Mesendoderm (in vitro differentiated cells): ENCODE measurements at regions not wholly inside any gene's neighbourhood (a gene's known extent, or its start where the extent isn't known, plus 50 kb on each side); places are given as distances from the start of the nearest gene placed in this dataset.
A peak's percentile ranks its signal among the peaks of the same experiment; 100 is the strongest.

Experiments
- DNase-seq: peaks from one replicate; pipeline ENCODE4 v3.0.0; 2013
- H2AK5ac ChIP-seq: 2 replicates; pipeline ENCODE4 v1.6.1; 2013; ENCODE audit warnings: low read length, inconsistent platforms
- H2BK120ac ChIP-seq: 2 replicates; pipeline ENCODE4 v1.6.1; 2013; ENCODE audit warnings: low read depth, mild to moderate bottlenecking, low read length, moderate library complexity, mixed read lengths
- H2BK15ac ChIP-seq: replicated peaks from 2 replicates; pipeline ENCODE4 v1.6.1; 2013; ENCODE audit warnings: low read depth, mild to moderate bottlenecking, moderate library complexity
- H2BK5ac ChIP-seq: 2 replicates; pipeline ENCODE4 v1.6.1; 2013; ENCODE audit warnings: low read length, inconsistent platforms
- H3K18ac ChIP-seq: 2 replicates; pipeline ENCODE4 v1.6.1; 2013; ENCODE audit warnings: mild to moderate bottlenecking, low read length, mixed read lengths
- H3K23ac ChIP-seq: one replicate; pipeline ENCODE4 v1.6.1; 2013; ENCODE audit warnings: low read length
- H3K27ac ChIP-seq: 2 replicates; pipeline ENCODE4 v1.5.1; 2013; ENCODE audit warnings: low read depth, mild to moderate bottlenecking, inconsistent platforms, low read length, moderate library complexity
- H3K27me3 ChIP-seq: 2 replicates; pipeline ENCODE4 v1.6.1; 2013; ENCODE audit warnings: low read length, control low read depth, mild to moderate bottlenecking, inconsistent platforms; ENCODE audit not compliant: insufficient read depth, poor library complexity
- H3K36me3 ChIP-seq: 2 replicates; pipeline ENCODE4 v1.6.1; 2013; ENCODE audit warnings: low read length, inconsistent platforms; ENCODE audit not compliant: control insufficient read depth, insufficient read depth
- H3K4ac ChIP-seq: one replicate; pipeline ENCODE4 v1.6.1; 2013; ENCODE audit warnings: low read depth, mild to moderate bottlenecking, low read length, moderate library complexity
- H3K4me1 ChIP-seq: 2 replicates; pipeline ENCODE4 v1.6.1; 2013; ENCODE audit warnings: low read depth, low read length, inconsistent platforms; ENCODE audit not compliant: control insufficient read depth
- H3K4me2 ChIP-seq: 2 replicates; pipeline ENCODE4 v1.6.1; 2013; ENCODE audit warnings: low read length
- H3K4me3 ChIP-seq: 2 replicates; pipeline ENCODE4 v1.5.1; 2013; ENCODE audit warnings: mild to moderate bottlenecking, low read length
- H3K56ac ChIP-seq: one replicate; pipeline ENCODE4 v1.6.1; 2013; ENCODE audit warnings: low read length
- H3K79me1 ChIP-seq: 2 replicates; pipeline ENCODE4 v1.6.1; 2013; ENCODE audit warnings: low read length, inconsistent platforms
- H3K79me2 ChIP-seq: 2 replicates; pipeline ENCODE4 v1.6.1; 2013; ENCODE audit warnings: mild to moderate bottlenecking, low read length; ENCODE audit not compliant: control insufficient read depth, insufficient read depth
- H3K9ac ChIP-seq: 2 replicates; pipeline ENCODE4 v1.6.1; 2013; ENCODE audit warnings: low read length, inconsistent platforms
- H4K5ac ChIP-seq: one replicate; pipeline ENCODE4 v1.6.1; 2013; ENCODE audit warnings: low read length
- H4K8ac ChIP-seq: one replicate; pipeline ENCODE4 v1.6.1; 2013; ENCODE audit warnings: low read depth, mild to moderate bottlenecking, control low read depth, low read length, moderate library complexity
- WGBS: extraction: QIAGEN DNeasy Blood & Tissue Kit; methylation state at CpG from one replicate; pipeline ENCODE4 v1.1.7; 2013; ENCODE audit warnings: low lambda C conversion rate, missing lambda C conversion rate; ENCODE audit not compliant: insufficient coverage; ENCODE audit errors: extremely low coverage; 5-methylcytosine and 5-hydroxymethylcytosine counted together

DNA sequence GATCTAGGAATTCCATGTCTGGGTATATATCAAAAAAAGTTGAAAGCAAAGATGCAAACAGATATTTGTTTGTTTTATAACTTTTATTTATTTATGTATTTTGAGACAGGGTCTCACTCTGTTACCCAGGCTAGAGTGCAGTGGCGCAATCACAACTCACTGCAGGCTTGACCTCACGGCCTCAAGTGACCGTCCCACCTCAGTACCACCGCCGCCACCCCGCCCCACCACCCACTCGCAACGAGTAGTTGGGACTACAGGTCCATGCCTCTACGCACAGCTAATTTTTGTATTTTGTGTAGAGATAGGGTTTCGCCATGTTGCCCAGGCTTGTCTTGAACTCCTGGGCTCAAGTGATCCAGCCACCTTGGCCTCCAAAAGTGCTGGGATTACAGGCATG is 66.5 kb upstream of the KTN1 start:
- H4K5ac ChIP-seq: no peak overlapping the region
- H3K36me3 ChIP-seq: no peaks in the 10 kb centered on the region
- H3K27ac ChIP-seq: no peak overlapping the region
- no peak overlapping the region for H3K9ac ChIP-seq
- H3K56ac ChIP-seq: no peak overlapping the region
- H3K23ac ChIP-seq: no peak overlapping the region
- no CpG with 5 or more reads among the region's 10 CpGs for WGBS
- no peaks in the 10 kb centered on the region for H3K79me1 ChIP-seq
- H3K18ac ChIP-seq: no peak overlapping the region
- H3K79me2 ChIP-seq: no peaks in the 10 kb centered on the region
- no peak overlapping the region for H3K4me2 ChIP-seq
- H3K4me3 ChIP-seq: no peak overlapping the region
- no peak overlapping the region for H2BK120ac ChIP-seq
- H2AK5ac ChIP-seq: no peak overlapping the region
- no peak overlapping the region for H2BK5ac ChIP-seq
- no peaks in the 10 kb centered on the region for H3K4me1 ChIP-seq
- no peaks in the 10 kb centered on the region for H3K27me3 ChIP-seq
- H2BK15ac ChIP-seq: no peak overlapping the region
- DNase-seq: no peak
- no peak overlapping the region for H4K8ac ChIP-seq
- H3K4ac ChIP-seq: no peak overlapping the region

DNA sequence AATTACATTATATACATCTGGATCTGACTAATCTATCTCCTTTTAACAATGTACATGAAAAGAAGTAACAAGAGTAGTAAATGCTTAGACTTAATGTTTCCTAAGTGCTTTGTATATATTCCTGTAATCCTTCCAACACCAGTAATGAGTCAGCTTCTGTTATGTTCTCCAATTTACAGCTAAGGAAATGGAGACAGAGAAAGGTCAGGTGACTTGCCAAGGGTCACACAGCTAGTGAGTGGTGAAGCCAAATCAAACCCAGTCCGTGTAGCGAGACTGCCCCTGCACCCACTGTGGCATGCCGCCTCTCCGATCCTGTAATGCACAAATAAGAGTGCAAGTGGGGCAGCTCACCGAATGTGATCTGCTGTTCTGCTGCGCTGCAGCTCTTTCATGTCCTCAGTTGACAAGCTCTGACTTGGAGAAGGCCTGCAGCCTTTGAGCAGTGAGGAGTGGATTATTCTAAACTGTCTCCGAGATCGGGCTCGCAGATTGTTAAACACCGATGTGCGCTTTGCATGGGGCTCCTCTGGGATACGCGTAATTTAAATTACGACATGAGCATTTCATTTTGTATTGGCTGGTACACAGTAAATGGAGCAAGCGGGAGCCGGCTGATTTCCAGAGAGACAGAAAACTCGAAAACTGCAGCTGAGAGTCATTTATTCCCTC is 65.1 kb upstream of the KTN1 start:
- H3K4me3 ChIP-seq: no peak overlapping the region
- no peak overlapping the region for H4K8ac ChIP-seq
- no peaks in the 10 kb centered on the region for H3K36me3 ChIP-seq
- H3K23ac ChIP-seq: no peak overlapping the region
- H2BK5ac ChIP-seq: no peak overlapping the region
- H3K27ac ChIP-seq: no peak overlapping the region
- H3K4me2 ChIP-seq: no peak overlapping the region
- no peaks in the 10 kb centered on the region for H3K79me2 ChIP-seq
- H3K4me1 ChIP-seq: no peaks in the 10 kb centered on the region
- no peak overlapping the region for H3K9ac ChIP-seq
- no peak overlapping the region for H4K5ac ChIP-seq
- H3K56ac ChIP-seq: no peak overlapping the region
- H2BK15ac ChIP-seq: no peak overlapping the region
- no peaks in the 10 kb centered on the region for H3K79me1 ChIP-seq
- WGBS: no CpG with 5 or more reads among the region's 17 CpGs
- H2BK120ac ChIP-seq: no peak overlapping the region
- DNase-seq: no peak
- no peak overlapping the region for H3K18ac ChIP-seq
- no peaks in the 10 kb centered on the region for H3K27me3 ChIP-seq
- no peak overlapping the region for H2AK5ac ChIP-seq
- H3K4ac ChIP-seq: no peak overlapping the region

DNA sequence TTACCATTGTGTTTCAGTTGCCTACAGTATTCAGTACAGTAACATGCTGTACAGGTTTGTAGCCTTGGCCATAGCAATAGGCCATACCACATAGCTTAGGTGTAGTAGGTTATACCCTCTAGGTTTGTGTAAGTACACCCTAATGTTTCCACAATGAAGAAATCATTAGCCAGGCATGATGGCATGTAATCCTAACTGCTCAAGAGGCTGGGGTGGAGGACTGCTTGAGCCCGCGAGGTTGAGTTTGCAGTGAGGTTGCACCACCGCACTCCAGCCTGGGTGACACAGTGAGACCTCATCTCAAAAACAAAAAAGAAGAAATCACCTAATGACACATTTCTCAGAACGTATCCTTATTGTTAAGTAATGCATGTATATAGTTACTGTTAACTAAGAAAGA is 63.2 kb upstream of the KTN1 start:
- DNase-seq: no peak
- H4K8ac ChIP-seq: no peak overlapping the region
- H3K4ac ChIP-seq: no peak overlapping the region
- no peak overlapping the region for H3K9ac ChIP-seq
- H3K27me3 ChIP-seq: no peaks in the 10 kb centered on the region
- H3K4me1 ChIP-seq: no peaks in the 10 kb centered on the region
- H2BK120ac ChIP-seq: no peak overlapping the region
- no peak overlapping the region for H3K56ac ChIP-seq
- H2BK15ac ChIP-seq: no peak overlapping the region
- WGBS: no CpG with 5 or more reads among the region's 4 CpGs
- no peaks in the 10 kb centered on the region for H3K36me3 ChIP-seq
- H3K4me3 ChIP-seq: no peak overlapping the region
- no peak overlapping the region for H3K4me2 ChIP-seq
- no peak overlapping the region for H3K23ac ChIP-seq
- H3K79me2 ChIP-seq: no peaks in the 10 kb centered on the region
- H3K18ac ChIP-seq: no peak overlapping the region
- no peaks in the 10 kb centered on the region for H3K79me1 ChIP-seq
- no peak overlapping the region for H2BK5ac ChIP-seq
- no peak overlapping the region for H2AK5ac ChIP-seq
- H4K5ac ChIP-seq: no peak overlapping the region
- H3K27ac ChIP-seq: no peak overlapping the region

DNA sequence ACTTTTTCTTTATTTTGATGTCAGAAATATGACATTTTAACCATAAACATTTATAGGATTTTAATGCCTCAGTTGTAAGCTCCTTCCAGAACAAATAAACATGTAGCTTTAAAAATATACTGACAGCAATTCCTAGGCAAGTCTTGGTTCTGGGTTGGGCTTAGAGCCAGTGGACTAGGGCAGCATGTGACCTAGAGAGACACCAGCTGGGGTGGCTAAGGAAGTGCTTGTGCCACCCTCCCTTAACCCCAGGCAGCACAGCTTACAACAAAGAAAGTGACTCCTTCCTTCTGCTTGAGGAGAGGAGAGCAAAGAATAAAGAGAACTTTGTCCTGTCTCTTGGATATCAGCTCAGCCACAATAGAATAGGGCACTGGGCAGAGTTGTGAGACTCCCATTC is 61.6 kb upstream of the KTN1 start:
- H3K4me1 ChIP-seq: no peaks in the 10 kb centered on the region
- H3K4ac ChIP-seq: no peak overlapping the region
- no peaks in the 10 kb centered on the region for H3K79me1 ChIP-seq
- no peak overlapping the region for H3K18ac ChIP-seq
- H3K27me3 ChIP-seq: no peaks in the 10 kb centered on the region
- no peaks in the 10 kb centered on the region for H3K36me3 ChIP-seq
- H3K9ac ChIP-seq: no peak overlapping the region
- no peak overlapping the region for H2AK5ac ChIP-seq
- H2BK15ac ChIP-seq: no peak overlapping the region
- no peaks in the 10 kb centered on the region for H3K79me2 ChIP-seq
- no peak overlapping the region for H3K23ac ChIP-seq
- H4K5ac ChIP-seq: no peak overlapping the region
- H2BK120ac ChIP-seq: no peak overlapping the region
- H4K8ac ChIP-seq: no peak overlapping the region
- no peak overlapping the region for H3K4me3 ChIP-seq
- no peak overlapping the region for H2BK5ac ChIP-seq
- DNase-seq: no peak
- no peak overlapping the region for H3K4me2 ChIP-seq
- H3K56ac ChIP-seq: no peak overlapping the region
- H3K27ac ChIP-seq: no peak overlapping the region

DNA sequence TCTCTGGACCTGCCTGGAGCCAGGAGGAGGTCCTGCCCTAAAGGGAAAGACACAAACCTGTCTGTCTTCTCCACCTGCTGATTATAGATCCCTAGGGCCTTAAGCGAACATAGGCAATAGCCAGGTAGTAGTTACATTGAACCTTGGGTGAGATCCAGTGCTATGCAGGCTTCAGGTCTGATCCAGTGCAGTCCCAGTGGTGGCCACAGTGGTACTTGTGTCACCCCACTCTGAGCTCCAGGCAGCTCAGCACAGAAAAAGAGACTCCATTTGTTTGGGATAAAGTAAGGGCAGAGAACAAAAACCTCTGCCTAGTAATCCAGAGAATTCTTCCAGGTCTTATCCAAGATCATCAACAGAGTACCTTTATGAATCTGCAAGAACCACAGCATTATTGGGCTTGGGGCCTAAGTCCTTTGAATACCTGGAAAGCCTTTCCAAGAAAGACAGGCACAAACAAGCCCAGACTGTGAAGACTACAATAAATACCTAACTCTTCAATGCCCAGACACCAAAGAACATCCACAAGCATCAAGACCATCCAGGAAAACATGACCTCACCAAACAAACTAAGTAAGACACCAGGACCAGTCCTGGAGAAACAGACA is 60.4 kb upstream of the KTN1 start:
- Histone ChIP-seq H3K79me2 (no peaks in the 10 kb centered on the region), H4K8ac (no peak overlapping the region)
- no CpG with 5 or more reads among the region's 1 CpG for WGBS

DNA sequence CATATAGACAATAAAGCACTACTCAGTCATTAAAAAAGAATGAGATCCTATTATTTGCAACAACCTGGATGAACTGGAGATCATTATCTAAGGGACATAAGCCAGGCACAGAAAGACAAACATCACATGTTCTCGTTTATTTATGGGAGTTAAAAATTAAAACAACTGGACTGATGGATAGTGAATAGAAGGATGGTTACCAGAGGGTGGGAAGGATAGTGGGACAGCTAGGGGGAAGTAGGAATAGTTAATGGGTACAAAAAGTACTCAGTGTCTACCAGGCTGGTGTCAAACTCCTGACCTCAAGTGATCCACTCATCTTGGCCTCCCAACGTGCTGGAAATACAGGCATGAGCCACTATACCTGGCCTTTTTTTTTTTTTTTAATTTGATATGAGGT is 56.7 kb upstream of the KTN1 start:
- Histone ChIP-seq H3K4me3 (no peak overlapping the region), H3K4me1 (no peaks in the 10 kb centered on the region), H2BK120ac (no peak overlapping the region), H3K4me2 (no peak overlapping the region), H3K79me2 (no peaks in the 10 kb centered on the region), H3K4ac (no peak overlapping the region), H2BK15ac (no peak overlapping the region), H3K9ac (no peak overlapping the region), H4K5ac (no peak overlapping the region), H3K23ac (no peak overlapping the region), H4K8ac (no peak overlapping the region), H3K79me1 (no peaks in the 10 kb centered on the region), H3K56ac (no peak overlapping the region), H2AK5ac (no peak overlapping the region), H3K36me3 (no peaks in the 10 kb centered on the region), H3K18ac (no peak overlapping the region), H3K27ac (no peak overlapping the region), H2BK5ac (no peak overlapping the region), H3K27me3 (no peaks in the 10 kb centered on the region)
- no peak for DNase-seq
- no CpG with 5 or more reads among the region's 2 CpGs for WGBS

More for the DNA sequence above, 60.4 kb upstream of the KTN1 start:
- no peak overlapping the region for H3K23ac ChIP-seq
- H3K18ac ChIP-seq: no peak overlapping the region
- no peaks in the 10 kb centered on the region for H3K79me1 ChIP-seq
- no peak overlapping the region for H3K9ac ChIP-seq
- no peak overlapping the region for H3K56ac ChIP-seq
- H3K36me3 ChIP-seq: no peaks in the 10 kb centered on the region
- H2BK120ac ChIP-seq: no peak overlapping the region
- no peak overlapping the region for H3K4me3 ChIP-seq
- H3K27me3 ChIP-seq: no peaks in the 10 kb centered on the region
- no peaks in the 10 kb centered on the region for H3K4me1 ChIP-seq
- H3K4ac ChIP-seq: no peak overlapping the region
- H3K4me2 ChIP-seq: no peak overlapping the region
- H2AK5ac ChIP-seq: no peak overlapping the region
- H4K5ac ChIP-seq: no peak overlapping the region
- no peak overlapping the region for H2BK15ac ChIP-seq
- no peak overlapping the region for H2BK5ac ChIP-seq
- DNase-seq: peak; percentile 7
- no peak overlapping the region for H3K27ac ChIP-seq
